NCI-H2107 treated with DMSO at 0.1 percent for 48 hours (cell line): ENCODE measurements at regions not wholly inside any gene's neighbourhood (a gene's known extent, or its start where the extent isn't known, plus 50 kb on each side); places are given as distances from the start of the nearest gene placed in this dataset.
"Not testable (repeated sequence)": the region's sequence is repeated elsewhere in the genome, so short reads cannot be mapped to it uniquely, and the experiment has no call there.

Experiments used
- DNase-seq: peaks from one replicate; lab custom pipeline; 2025; ENCODE audit not compliant: unreplicated experiment; lab: John Stamatoyannopoulos, UW

- no peak for DNase-seq
Measured at GRCh38 chr1:8120693-8121260, 94.7 kb upstream of the ERRFI1 start.

- not testable (repeated sequence) for DNase-seq
Measured at GRCh38 chr1:8118736-8119135, 92.6 kb upstream of the ERRFI1 start.

GRCh38 chr1:8118031-8118451, 91.9 kb upstream of the ERRFI1 start:
- DNase-seq: no peak

GRCh38 chr1:8116894-8117264, 90.8 kb upstream of the ERRFI1 start:
- DNase-seq: no peak

GRCh38 chr1:8115769-8116167, 89.7 kb upstream of the ERRFI1 start:
- DNase-seq: no peak

DNA sequence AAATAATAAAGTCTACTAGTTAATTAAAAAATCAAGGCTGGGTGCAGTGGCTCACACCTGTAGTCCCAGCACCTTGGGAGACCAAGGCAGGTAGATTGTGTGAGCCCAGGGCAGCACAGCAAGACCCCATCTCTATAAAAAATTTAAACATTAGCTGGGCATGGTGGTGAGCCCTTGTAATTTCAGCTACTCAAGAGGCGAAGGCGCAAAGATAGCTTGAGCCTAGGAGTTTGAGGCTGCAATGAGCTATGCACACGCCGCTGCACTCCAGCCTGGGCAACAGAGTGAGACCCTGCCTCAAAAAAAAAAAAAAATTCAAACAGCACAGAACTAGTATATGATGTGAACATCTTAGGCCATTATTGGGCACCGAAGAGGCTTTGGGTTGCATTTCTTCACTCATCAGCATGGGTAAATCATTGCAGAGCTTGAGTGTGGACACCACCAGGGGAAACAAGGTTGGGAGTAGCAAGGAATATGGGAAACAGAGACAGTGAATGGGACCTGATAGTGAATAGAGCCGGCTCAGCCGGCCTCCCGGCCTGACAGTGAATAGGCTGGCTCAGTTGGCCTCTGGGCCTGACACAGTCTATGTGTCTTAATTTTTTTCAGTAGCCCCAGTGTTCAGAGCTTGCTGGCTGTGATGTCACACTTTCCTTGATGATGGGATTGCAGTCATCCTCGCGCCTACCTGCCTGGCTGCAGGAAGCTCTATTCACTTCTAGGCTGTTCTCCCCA, 89.1 kb upstream of the ERRFI1 start:
- no peak for DNase-seq

- no peak for DNase-seq
Measured at GRCh38 chr1:8113262-8114220, 87.4 kb upstream of the ERRFI1 start.

- DNase-seq: no peak
Measured at GRCh38 chr1:8112611-8113261, 86.6 kb upstream of the ERRFI1 start.

DNA sequence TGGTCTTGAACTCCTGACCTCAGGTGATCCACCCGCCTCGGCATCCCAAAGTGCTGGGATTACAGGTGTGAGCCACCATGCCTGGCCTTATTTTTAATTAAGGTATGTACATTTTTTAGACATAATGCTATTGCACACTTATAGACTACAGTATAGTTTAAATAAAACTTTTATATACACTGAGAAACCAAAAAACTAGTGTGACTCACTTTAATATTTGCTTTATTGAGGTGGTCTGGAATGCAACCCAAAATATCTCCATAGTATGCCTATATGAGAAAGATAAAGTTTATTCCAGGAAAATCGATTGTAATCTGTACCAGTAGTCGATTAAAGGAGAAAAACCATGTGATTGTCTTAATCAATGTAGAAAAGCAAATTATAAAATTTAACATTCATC, 85.5 kb upstream of the ERRFI1 start:
- DNase-seq: no peak

- DNase-seq: no peak
Measured at GRCh38 chr1:8109216-8109615, 83.1 kb upstream of the ERRFI1 start.

GRCh38 chr1:8107897-8108296, 81.8 kb upstream of the ERRFI1 start:
- DNase-seq: no peak

GRCh38 chr1:8104278-8105236, 78.4 kb upstream of the ERRFI1 start:
- DNase-seq: no peak

DNA sequence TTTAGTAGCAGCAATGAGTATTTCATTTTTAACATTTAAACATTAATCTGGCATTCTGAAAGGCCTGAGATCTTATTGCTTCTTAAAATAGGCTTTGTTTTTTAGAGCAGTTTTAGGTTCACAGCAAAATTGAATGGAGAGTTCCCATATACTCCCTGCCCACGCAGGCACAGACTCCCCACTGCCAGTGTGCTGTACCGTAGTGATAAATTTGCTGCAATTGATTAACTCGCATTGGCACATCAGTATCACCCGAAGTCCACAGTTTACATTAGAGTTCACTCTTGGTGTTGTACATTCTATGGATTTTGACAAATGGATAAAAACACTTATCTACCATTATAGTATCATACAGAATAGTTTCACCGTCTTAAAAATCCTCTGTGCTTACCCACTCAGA, 71.8 kb upstream of the ERRFI1 start:
- DNase-seq: no peak

- peak; percentile 53 for DNase-seq
Measured at GRCh38 chr1:8097077-8097799, 71.1 kb upstream of the ERRFI1 start.

DNA sequence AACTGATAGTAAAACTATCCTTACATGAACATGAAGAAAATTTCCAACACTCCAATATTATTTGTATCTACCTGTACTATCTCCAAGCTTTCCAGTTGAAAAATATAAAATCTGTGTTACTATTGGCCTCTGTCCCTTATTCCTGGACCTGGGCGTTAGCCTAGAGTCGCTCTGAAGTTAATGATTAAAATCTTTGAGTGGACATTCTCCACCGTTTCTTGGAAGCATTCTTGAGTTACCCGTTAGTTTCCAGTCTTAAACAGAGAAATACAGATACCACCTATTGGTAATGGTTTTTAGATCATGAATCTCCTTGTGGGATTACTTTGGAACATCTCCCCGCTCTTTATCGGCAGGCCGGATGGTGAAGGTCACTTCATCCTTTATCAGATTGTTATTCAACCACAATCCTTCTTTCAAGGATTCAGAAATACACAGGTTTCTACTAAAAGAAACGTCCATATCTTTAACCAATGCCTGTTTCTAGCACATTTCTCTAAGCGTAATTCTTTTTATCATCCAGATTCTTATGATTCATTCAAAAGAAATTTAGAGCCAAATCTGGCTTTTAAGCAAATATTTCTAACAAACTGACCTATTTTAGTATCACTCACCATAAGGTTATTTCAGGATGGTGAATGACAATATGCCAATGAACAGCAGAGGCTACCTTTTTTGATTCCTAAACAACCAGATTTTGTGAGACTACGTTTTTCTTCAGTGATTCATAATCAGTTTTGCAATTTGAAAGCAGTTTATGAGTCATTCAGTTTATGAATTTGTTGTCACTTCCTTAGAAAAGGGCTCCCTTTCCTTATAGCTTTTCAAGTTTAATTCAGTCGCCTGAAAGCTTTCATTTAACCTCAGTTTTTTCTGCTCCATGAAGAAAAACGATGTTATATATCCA, 70.2 kb upstream of the ERRFI1 start:
- no peak for DNase-seq

DNA sequence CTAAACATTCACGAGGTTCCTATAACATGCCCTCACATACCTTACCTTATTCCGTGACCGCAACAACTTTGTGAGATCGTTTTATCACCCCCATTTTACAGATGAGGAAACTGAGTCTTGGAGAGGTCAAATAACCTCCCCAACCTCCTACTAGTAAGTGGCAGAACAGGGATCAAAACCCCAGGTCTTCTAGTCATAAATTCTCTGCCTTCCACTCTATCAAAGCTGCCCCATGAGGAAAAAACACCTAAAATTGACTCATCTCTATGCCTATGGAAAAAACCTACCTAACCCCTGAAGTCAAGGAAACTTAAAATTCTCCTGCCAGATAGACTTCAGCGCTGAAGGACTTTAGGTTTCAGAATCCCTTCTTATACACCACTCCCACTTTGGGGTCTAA, 69.5 kb upstream of the ERRFI1 start:
- no peak for DNase-seq

- no peak for DNase-seq
Measured at GRCh38 chr1:8094481-8095241, 68.6 kb upstream of the ERRFI1 start.
